HG03196 (cell line): ENCODE measurements at regions not wholly inside any gene's neighbourhood (a gene's known extent, or its start where the extent isn't known, plus 50 kb on each side); places are given as distances from the start of the nearest gene placed in this dataset.

ENCODE experiments used
- ATAC-seq: cut with Tn5 transposase; IDR thresholded peaks from one replicate; pipeline ENCODE4 v1.9.1; 2021; ENCODE audit not compliant: unreplicated experiment

DNA sequence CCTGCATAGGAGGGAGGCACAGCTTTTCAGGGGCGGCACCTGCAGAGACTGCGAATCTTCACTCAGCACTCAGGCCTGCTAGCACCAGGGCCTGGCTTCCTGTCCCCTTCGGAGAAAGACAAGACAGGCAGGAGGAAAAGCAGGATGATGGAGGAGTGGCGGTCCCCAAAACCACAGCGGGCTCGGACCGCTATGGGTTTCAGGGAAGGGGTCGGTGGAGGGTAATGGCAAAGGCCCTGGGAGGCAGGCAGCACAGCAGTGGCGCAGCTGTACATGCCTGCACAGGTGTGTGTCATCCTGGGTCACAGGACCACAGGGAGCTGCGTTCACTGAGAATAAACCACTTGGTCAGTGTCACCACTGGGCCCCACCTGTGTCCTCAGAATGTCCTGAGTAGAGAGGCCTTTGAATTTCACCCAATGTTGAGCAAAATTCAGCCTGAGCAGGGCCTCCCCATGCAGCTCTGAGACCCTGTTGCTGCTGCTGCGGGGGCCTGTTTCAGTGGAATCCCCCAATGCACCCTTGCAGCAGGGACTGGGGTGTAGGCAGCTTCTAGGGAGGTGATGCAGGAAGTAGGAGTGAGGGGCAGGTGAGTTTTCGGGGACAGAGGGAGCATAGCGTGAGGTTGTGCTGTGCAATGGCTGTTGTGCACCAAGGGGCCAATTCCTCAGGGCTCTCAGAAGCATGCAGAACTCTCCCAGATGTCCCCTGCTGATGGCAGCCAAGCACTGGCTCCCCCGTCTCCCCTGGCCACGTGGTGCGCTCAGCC is 90.6 kb upstream of the PPP2R2D start:
- no peak for ATAC-seq

DNA sequence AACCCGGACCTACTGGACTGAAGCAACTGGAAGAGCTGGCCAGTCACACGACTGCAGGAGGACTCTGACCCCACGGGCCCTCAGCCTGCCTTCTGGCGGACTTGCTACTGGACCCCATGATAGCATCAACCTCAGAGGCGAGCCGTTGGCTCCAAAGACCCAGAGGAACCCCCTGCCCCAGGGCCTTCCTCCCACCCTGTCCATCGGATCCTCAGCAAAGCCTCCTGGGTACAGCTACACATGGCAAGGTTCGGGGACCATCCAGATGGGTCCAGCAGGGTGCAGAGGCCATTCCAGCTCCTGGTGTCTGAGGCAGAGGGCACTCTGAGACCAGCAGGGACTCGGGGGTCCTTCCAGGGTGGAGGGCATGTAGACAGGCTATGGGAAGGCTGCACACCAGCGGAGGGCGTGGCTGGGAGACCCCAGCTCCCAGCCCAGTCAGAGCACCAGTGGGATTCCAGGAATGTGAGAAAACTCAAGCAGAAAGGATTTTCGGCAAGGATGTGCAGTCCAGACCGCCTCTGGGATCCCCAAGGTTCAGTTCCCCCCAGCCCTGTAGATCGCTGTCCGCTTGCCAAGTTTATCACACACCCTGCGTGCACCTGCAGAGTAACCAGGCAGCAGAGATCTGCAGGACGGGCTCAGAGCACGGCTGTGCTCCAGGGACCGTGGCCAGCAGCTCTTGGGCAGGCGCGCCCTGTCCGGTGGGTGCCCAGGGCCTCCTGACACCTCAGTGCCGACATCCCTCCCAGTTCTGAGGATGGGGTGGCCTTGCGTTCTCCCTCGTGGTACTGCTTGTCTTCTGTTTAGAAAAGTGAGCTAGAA is 89.8 kb upstream of the PPP2R2D start:
- ATAC-seq = no peak

DNA sequence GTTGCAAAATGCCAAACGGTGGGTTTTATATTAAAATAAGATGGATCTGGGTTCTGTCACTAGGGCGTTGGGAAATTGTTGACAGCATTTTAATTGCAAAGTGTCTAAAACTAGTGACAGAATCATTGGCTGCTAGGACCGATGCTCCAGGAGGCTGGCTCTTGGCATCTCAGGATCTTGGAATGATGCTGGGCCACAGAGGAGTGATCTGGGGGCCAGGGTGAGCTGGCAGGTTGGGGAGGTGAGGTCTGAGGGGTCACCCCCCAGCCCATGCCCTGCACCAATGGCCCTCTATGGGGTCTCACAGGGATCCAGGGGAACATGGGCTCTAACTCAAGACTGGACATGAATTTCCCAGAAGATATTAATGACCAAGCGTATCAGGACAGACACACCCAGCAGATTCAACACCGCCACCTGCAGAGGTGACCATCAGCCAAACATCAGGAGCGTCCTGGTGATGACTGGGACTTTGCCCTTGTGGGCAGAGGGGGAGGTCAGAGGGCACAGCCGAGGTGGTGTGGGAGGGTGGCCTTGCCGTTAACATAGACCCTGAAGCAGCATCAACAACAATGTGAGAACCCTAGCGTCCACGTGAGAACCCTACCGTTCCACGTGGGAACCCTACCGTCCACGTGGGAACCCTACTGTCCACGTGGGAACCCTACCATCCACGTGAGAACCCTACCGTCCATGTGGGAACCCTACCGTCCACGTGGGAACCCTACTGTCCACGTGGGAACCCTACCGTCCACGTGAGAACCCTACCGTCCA is 89.0 kb upstream of the PPP2R2D start:
- ATAC-seq = no peak

DNA sequence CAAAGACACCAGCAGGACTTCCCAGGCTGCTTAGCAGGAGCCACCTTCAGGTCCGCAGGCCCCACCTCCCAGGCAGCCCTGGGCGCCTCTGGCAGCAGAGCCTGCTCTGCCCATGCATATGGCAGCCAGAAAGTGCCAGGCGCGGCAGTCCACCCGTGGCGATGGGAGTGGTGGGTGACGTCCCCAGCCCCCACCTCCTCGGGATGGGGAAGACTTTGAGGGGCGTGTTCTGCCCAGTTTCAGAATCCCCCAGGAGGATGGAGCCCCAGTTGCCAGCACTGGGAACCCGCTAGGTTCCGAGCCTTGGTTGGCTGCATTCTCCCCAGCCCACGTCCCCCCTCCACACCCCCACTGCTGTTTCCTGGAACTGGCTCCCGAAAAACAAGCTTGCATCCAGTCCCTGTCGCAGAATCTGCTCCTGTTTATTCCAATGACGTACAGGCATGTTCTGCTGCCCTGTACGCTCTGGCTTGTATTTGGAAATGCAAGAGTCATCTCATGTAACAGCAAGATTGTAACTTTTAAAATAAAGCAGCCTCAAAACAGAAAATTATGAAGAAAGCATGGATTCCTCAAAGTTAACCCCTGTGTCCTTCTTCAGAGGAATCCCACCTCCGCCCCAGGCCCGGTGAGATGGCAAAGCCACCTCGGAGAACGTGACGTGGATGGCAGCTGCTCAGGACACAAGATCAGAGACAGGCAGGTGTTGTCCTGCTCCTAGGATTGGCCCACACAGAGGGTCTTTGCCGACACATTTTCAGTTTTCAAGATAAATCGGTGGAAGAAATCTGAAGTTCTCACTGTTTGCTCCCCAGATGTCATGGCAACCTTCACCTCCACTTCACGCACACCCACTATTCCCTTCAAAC is 87.8 kb upstream of the PPP2R2D start:
- no peak for ATAC-seq

DNA sequence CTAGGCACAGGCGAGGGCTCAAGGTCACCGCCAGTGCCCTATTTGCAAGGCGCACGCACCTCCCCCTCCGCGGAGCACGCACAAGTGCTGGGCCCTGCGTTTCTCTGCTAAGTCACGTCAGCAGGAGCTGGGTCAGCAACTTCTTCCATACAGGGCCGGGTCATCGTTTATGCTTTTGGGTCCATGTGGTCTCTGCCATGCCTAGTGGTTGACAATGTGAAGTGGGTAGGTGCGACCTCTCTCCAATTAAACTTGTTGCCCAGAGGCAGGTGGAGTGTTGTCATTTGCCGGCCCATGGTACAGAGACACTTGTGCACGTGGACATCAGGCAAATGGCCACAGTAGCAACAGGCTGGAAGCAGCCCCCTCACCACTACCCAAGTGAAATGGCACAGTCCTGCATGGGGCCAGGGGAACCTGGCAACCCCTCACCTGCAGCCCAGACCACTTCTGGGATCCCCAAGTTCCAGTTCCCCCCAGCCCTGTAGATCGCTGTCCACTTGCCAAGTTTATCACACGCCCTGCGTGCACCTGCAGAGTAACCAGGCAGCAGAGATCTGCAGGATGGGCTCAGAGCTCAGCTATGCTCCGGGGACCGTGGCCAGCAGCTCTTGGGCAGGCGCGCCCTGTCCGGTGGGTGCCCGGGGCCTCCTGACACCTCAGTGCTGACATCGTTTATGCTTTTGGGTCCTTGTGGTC is 86.1 kb upstream of the PPP2R2D start:
- ATAC-seq = no peak

DNA sequence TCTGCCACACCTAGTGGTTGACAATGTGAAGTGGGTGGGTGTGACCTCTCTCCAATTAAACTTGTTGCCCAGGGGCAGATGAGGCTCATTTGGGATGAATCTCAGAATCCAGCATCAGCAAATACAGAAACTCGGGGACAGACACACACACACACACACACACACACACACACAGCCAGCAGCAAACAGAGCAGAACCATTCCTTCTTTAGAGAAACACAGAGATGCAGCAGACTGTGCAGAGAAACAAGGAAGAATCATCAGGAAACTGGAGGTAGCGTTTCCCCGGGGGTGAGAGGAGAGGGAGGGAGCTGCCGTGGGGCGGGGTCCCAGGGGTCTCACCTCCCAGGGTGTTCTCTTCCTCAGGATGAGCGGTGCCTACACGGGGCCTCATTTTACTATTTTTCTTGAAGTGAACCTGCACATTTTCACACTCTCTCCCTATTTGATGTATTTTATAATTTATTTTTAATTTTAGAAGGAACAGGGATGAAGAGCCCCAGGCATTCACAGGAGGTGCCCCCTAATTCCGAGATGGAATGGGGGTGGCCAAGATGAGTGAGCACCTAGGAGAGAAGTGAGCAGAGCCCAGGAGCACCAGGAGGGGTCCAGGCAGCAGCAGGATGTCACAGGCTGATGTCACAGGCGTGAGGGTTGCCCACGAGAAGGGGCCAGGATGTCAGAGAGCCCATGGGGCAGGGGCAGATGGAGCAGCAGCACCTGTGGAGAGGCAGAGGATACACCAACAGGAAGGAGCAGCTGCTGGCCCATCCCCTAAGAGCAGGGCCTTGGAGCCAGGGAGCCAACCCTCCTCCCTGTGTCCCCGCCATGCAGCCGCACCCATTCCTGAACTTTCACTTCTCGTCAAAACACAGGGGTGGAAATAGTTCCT is 85.3 kb upstream of the PPP2R2D start:
- ATAC-seq = no peak

DNA sequence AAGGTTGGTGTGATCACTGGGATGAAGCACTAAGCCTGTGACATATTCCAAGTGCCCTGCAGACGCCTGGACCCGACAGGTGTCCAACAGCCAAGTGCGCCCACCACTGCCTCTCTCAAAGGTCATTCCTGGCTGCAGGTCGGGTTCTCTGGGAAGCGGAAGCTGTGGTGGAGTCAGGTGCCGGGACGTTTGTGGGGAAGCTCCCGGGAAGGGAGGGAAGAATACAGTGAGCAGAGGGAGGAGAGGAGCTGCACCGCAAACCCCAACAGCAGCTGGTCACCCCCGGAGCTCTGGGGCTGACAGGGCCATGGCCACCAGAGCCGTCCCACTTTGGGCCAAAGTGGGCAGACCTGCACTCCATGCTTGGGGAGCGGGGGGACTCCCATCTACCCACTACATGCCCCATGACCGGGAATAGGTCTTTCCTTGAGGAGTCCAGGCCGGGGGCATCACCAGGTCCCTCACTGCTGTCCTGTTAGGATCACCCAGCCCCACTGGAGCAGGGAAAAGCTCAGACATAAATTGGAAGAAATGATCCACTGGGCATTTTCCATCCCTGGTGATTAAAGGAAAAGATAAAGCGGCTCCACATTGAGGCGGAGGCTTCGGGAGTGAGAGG is 84.5 kb upstream of the PPP2R2D start:
- no peak for ATAC-seq

DNA sequence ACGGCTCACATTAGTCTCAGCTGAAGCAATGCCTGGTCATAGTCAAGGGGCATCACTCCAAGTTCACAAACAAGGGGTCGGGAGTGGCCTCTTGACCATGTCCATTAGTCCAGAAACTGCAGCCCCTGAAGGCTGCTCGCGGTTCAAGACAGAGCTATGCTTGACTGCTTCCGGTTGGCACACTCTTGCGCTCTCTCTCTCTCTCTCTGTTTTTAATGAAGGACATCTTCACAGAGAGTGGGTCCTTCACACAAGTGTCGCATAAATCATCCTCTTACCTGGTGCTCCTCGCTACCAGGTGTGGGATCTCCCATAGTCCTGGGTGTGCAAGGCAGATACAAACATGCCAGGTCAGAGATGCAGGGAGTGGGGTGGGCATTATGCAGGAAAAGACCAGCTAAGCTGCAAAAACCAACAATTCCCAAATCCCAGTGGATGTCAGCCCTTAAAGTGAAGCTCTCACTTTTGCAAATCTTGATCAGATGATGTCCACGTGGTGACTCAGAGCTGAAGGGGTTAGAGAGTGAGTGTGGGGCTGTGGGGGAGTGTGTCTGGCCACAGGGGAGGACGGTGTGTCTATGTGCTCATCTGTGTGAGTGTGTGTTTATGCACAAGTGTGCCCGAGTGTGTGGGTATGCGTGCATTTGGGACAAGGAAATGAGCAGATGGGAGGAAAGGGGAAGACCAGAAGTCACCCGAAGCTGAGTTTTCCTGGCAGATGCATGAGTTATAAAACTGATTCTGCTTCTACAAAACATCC is 83.7 kb upstream of the PPP2R2D start:
- no peak for ATAC-seq

DNA sequence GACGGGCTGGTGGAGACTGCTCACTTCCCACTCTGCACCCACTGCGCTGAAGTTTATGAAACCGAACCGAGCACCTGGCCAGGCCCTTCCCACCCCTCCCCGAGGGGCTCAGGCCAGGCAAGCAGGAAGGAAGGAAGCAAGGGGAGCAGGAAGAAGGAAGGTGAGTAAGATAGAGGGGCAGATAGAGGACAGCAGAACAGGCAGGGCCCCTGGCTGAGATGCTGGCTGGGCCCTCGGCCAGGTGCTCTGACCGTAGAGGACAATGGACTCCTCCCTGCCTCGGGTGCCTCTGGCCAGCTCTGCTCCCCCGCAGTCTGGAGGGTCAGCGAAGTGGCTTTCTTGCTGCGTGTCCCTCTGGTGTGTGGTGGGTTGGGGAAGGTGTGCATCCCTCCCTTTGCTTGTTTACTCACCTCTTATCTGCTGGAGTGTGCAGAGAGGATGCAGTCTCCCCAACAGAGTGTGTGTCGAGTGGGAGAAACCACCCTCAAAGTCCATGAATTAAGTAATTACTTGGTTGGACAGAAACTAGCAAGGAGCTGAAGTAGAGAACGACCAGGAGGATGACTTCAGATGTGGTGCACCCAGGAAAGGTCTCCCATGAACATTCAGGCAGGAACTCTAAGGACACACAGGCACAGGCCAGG is 82.8 kb upstream of the PPP2R2D start:
- no peak for ATAC-seq

DNA sequence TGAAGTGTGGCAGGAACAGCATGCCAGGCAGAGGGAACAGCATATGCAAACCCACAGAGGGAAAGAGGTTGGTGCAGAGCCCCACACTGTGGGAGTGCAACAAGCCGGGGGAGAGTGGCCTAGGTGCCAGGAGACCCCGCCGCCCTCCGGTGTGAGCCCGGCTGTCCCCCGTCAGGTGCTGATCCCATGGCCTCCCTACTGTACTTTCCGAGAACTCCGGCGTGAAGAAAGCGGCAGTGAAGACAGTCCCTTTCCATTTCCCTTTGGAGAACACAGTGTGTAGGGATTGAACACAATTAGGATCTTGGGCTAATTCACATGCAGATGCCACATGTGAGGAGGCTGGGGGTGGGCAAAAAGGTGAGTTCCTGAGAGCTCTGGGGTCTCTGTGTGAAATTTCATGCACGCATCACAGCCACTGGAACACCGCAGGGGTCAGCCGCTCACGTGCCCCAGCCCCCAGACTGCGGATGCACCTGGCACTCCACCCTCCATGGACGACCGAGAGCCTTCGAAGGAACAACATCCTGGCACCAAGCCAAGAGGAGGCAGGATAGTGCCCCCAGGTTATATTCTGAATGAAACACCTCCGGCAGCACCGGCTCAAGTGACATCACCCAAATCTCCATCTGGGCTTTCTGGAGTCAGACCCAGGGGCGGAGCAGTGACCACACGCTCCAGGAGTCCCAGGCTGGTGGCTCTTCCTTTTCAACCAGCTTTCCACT is 82.1 kb upstream of the PPP2R2D start:
- ATAC-seq = no peak

DNA sequence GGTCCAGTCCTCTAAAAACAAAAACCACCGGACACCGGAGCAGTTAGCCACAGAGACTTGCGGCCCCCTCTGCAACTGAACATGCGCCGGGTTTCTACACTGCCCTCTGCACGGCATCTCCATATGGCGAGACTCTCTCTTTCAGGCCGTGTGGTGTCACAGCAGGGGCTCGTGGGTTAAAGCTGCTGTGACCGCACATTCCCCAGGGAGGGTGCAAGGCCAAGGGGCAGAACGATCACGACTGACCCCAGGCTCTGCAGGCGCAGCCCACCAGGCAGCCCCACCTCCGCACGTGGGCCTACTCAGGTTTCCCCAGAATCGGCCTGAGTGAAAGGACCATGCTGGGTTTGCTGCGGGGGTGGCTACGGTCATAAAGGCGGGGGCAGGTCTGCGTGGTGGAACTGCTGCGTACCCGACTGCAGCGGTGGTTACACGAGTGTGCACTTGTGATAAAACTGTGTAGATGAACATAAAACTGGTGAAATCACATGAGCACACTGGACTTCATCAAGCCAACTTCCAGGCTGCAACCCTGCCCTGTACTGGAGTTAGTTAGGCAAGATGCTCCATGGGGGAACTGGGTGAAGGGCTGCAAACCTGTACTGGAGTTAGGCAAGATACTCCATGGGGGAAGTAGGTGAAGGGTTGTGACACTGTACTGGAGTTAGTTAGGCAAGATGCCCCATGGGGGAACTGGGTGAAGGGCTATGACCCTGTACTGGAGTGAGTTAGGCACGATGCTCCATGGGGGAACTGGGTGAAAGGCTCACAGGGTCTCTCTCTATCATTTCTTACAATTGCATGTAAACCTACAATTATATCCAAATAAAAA is 81.4 kb upstream of the PPP2R2D start:
- ATAC-seq = no peak

DNA sequence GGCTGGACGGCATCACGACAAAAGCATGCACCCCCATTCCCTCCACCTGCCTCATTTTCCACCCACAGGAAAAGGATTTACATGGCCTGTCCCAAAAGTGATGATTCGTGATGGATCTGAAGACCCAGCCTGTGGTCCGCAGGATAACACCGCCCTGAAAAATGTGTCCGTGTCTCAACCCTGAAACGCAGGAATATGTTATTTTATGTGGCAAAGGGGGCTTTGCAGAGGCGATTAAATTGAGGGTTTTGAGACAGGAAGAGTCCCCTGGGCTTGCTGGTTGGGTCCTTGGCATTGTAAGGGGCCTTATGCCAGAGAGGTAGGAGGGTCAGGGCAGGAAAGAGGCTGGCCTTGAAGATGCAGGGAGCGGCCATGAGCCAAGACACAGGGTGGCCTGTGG is 80.2 kb upstream of the PPP2R2D start:
- ATAC-seq = no peak

DNA sequence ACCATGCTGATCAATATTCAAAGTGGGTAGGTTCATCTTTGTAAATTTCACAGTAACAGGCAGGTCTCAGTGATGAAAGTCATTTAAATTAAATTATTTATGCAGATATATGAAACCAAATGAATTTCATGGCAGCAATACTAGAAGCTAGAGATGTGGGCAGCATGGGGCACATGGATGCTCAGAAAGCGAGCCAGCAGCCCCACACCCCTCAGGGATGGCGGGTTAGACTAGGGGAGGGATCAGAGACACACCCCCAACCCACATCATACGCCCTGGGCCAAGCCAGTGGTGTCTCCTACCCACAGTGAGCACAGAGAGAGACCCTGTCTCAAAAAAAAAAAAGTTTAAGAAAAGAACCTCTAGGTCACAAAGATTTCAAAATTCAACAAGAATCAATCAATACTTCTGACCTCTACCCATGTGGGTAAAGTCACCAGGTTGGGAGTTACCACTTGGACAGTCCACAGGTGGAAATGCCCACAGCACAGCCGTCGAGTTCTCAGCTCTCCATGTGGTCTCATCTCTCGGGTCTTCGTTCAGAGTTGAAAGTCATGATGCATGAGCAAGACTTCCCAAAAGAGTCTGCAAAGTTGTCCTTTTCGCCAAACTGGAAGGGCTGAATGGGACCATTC is 79.3 kb upstream of the PPP2R2D start:
- no peak for ATAC-seq

DNA sequence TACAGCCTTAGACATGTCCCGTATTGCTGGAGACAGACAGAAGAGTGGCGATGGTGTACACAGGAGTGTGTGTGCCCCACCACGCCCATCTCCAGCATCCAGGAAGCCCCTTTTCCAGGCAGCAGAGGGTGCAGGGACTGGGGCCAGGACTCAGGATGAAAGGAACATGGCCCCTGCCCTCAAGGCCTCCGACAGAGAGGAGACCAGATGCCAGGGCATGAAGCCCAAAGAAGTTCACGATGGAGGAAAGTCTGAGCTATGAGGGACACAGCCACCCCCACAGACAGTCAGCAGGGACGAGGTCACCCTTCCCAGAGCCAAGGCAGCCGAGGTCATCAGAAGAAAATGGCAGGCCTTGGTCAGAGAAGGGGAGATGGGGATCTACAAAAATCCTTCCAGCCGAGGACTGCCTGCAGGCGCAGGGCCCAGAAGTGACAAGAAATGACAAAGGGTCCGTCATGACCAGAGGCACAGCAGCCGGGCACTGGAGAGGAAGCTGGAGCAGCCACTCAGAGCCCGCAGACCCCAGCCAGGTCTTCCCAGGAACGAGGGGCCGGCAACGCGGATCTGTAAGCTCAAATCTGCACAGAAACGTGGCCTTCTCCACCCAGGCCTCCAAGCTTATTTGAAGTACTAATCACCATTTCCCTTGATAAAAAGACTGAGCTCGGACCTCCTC is 78.7 kb upstream of the PPP2R2D start:
- no peak for ATAC-seq

DNA sequence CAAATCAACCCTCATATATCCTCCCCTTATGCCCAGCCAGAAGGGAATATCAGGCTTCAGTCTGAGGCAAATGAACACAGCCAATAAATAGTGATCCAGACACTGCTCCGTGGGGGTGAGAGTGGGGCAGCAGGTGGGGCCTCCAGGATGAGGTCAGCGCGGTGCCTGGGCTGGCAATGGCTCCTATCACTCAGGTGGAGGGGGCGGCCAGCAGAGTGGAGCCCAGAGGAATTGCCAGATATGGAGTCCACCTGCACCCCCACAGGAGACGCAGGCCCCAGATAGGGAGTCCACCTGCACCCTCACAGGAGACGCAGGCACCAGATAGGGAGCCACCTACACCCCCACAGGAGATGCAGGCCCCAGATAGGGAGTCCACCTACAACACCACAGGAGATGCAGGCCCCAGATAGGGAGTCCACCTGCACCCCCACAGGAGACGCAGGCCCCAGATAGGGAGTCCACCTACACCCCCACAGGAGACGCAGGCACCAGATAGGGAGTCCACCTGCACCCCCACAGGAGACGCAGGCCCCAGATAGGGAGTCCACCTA is 78.0 kb upstream of the PPP2R2D start:
- ATAC-seq = no peak
